GM20000 (cell line): ENCODE measurements at regions not wholly inside any gene's neighbourhood (a gene's known extent, or its start where the extent isn't known, plus 50 kb on each side); places are given as distances from the start of the nearest gene placed in this dataset.

Source experiments
- DNase-seq: peaks from one replicate; pipeline ENCODE4 v3.0.0; 2012; ENCODE audit warnings: low spot score
- TF ChIP-seq, protein P1 (sequence below): IDR thresholded peaks from 2 replicates; pipeline ENCODE4 v1.5.1; 2012; ENCODE audit warnings: mild to moderate bottlenecking, control low read depth; ENCODE audit errors: extremely low read depth, missing control alignments

DNA sequence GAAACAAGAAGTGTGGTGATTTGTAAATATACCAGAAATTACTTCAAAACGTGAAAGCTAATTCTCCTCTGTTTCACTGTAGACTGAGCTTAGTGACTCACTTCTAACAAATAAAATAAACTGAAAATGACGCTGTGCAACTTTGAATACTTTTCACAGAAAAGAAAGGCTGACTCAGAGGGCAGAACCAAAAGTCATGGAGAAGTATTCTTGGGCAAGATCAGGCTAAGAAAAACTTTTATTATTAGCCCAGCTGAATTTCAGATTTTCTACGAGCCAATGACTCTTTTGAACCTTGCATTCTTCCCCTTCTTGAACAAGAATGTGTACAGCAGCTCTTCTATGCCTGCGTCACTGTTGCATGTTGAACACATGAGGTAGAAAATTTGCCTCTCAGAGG is 527.3 kb upstream of the GHITM start:
- TF ChIP-seq, protein P1, sequence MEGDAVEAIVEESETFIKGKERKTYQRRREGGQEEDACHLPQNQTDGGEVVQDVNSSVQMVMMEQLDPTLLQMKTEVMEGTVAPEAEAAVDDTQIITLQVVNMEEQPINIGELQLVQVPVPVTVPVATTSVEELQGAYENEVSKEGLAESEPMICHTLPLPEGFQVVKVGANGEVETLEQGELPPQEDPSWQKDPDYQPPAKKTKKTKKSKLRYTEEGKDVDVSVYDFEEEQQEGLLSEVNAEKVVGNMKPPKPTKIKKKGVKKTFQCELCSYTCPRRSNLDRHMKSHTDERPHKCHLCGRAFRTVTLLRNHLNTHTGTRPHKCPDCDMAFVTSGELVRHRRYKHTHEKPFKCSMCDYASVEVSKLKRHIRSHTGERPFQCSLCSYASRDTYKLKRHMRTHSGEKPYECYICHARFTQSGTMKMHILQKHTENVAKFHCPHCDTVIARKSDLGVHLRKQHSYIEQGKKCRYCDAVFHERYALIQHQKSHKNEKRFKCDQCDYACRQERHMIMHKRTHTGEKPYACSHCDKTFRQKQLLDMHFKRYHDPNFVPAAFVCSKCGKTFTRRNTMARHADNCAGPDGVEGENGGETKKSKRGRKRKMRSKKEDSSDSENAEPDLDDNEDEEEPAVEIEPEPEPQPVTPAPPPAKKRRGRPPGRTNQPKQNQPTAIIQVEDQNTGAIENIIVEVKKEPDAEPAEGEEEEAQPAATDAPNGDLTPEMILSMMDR, result no peak
- DNase-seq, result no peak

DNA sequence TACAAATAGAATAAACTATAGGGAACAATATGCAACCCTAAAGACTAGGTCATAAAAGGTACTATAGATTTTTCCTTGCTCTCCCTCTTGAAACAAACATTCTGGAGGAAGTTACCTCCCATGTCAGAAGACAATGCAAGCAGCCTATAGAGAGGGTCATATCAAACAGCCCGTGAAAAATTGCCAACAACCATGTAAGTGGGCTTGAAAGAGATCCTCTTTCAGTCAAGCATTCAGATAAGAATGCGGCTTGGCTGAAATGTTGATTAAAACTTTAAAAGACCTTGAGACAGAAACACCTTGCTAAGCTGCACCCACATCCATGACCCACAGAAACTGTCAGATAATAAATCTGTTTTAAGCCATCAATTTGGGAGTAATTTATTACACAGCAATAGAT is 526.6 kb upstream of the GHITM start:
- no peak for DNase-seq
- TF ChIP-seq, protein P1, result no peak

DNA sequence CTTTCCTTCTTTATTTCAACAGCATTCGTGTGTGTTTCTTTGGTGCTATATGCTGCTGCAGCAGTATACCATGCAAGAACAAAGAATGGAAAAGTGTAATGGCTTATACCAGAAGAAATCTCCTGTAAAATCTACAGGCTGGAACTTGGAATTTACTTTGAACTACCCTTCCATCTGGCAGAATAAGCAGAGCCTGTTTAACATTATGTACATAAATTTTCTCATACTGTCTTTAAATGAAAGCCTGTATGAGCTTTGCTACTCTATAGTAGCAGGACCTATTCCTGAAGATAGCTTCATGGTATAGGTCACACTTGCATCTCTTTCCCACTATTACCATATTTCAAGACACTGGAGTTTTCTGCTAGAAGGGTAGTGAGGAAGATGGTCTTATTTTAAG is 522.1 kb upstream of the GHITM start:
- no peak for DNase-seq
- TF ChIP-seq, protein P1, result no peak

DNA sequence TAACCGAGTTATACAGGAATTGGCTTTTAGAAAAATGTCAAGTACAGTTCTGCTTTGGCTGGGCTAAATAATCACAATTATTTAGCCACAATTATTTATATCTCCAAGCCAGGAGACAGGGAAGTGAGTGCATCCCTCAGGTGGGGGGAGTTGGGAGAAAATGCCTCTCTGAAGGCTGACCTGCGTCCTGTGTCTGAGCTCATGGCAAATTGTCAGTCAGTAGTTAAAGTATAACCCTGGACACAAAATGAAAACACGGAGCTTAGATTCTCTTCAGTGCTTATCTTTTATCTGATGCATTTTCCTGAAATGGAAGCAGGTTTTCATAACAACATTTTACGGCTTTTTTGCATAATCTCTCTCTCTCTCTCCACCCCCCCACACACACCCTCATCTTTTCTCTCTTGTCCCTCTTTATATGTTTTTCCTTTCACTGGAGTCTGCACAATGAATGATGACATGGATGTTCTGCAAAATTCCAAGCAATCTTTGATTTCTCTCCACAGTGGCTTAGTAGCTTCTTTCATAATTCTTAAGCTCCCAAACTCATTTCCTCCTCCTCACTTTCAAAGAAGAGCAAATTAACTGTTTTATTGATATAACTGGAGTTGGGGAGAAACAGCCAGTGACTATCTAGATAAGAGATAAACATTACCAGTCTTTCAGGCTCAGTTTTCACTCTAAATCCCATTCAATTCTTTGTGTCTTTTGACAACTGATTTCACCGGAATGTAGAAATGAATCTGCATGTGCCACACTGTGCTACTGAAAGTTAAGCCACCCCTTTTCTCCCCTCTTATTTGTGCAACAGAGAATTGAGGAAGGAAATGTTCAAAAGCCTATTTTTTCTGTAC is 521.4 kb upstream of the GHITM start:
- DNase-seq, result no peak
- TF ChIP-seq, protein P1, result no peak

DNA sequence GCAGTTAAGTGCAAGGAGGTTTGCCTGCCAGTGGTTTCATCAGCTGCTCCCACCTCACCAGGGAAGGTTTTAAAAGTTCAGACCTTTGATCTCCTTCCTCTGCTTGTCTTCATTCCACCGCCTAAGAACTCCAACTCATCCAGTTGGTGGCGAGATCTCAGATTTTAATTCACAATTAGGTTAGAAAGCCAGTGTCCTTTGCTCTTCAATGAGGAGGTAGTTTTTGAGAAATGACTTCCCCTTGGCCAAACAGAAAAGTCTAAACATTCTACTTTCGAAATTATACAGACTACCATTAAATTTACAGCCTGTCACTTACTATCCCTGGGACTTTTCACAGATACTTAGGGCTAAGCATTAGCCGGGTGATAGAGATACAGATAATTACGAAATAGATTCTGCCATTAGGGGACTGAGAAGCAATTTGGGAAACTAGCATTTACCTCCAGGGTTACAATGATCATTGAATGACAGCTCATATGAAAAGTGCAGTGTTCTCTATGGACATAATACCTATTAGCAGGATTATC is 513.4 kb upstream of the GHITM start:
- no peak for DNase-seq
- TF ChIP-seq, protein P1, result no peak

DNA sequence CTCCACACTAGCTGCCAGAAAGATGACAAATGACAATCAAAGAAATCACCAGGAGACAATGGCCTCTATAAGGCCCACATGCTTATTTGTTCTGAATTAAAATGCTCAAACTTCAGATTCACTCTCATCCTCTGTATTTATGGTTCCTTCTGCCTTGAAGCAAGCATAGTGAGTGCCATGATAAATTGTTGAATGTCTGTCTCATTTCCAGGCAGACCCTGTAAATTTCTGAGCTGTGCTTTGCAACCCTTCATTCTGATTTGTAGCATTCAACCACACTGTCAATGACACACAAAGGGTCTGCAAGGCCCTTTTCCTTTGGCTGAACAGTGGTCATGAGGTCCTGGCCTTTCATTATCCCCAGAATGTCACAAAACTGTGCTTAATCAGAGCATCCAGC is 506.6 kb upstream of the GHITM start:
- TF ChIP-seq, protein P1, result no peak
- DNase-seq, result no peak

DNA sequence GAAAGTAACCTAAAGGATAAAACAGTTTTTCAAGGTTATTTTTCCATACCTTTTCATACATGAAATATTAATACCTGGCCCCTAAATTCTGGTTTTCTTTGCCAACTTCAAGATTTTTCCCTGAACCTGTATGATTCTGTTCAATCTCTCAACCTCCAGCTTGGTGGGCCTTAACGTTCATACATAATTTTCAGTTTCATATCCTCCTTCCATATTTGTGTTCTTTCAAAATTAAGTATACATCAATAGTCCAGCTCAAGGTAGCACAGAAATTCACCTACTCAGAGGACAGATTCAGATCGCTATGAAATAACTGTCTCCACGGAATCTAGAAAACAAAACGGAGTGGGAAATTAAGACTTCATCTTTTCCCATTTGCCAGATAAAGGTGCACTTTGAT is 505.8 kb upstream of the GHITM start:
- TF ChIP-seq, protein P1, result no peak
- no peak for DNase-seq
